ENCODE measurements at regions not wholly inside any gene's neighbourhood (a gene's known extent, or its start where the extent isn't known, plus 50 kb on each side); places are given as distances from the start of the nearest gene placed in this dataset.

GRCh38 chr1:172944931-172945330 lies 105.8 kb downstream of the TNFSF18 start:
- TF ChIP-seq, protein P1, sequence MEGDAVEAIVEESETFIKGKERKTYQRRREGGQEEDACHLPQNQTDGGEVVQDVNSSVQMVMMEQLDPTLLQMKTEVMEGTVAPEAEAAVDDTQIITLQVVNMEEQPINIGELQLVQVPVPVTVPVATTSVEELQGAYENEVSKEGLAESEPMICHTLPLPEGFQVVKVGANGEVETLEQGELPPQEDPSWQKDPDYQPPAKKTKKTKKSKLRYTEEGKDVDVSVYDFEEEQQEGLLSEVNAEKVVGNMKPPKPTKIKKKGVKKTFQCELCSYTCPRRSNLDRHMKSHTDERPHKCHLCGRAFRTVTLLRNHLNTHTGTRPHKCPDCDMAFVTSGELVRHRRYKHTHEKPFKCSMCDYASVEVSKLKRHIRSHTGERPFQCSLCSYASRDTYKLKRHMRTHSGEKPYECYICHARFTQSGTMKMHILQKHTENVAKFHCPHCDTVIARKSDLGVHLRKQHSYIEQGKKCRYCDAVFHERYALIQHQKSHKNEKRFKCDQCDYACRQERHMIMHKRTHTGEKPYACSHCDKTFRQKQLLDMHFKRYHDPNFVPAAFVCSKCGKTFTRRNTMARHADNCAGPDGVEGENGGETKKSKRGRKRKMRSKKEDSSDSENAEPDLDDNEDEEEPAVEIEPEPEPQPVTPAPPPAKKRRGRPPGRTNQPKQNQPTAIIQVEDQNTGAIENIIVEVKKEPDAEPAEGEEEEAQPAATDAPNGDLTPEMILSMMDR (IDR thresholded peaks at IDR 0.05), result no peak
- no peak for TF ChIP-seq POLR2A (IDR thresholded peaks at IDR 0.05)
- DNase-seq, result no peak
- H3K27ac ChIP-seq, result no peak overlapping the region
- H3K36me3 ChIP-seq (ENCODE audit: low read depth, missing control alignments), result no peaks in the 10 kb centered on the region
- intact Hi-C loops (cut with DNase I; ENCODE audit: low total_unique reads), result no loop called here
- H3K4me3 ChIP-seq, result no peak overlapping the region
- H3K9me3 ChIP-seq, result no peaks in the 10 kb centered on the region
- H3K4me1 ChIP-seq, result no peaks in the 10 kb centered on the region
- H3K27me3 ChIP-seq, result no peaks in the 10 kb centered on the region

DNA sequence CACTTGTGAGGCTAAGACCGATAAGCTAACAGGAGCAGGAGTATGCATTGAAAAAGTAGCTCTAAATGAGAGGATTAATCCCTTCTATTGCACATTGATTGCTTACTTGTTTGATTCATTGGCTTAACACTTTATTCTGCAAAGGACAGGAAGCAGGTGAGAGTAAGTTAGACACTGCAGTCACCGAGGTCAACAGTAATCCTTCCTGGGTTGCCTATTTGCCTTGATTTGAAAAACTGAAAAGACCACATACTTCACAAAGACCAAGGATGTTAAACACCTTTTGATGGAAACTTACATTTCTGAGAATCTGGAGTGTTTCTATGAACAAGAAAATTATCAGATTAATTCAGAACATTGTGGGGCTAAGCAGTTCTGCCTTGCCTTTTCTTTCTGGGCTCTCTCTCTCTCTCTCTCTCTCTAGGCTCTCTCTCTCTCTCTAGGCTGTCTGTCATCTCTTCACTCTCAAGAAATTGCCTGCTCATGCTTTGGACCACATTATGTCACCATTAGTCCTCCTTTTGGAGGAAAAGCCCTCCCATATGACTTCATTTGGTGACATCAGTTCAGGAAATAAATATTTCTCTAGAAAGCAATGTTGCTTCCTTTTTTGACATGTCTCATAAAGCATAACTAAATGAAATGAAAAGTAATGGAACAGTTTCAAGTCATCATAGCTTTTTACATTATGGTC lies 103.8 kb downstream of the TNFSF18 start:
- intact Hi-C loops (cut with DNase I; ENCODE audit: low total_unique reads), result no loop called here
- Histone ChIP-seq H3K36me3 (ENCODE audit: low read depth, missing control alignments) (no peaks in the 10 kb centered on the region), H3K27ac (no peak overlapping the region), H3K4me1 (no peaks in the 10 kb centered on the region), H3K27me3 (no peaks in the 10 kb centered on the region), H3K9me3 (no peaks in the 10 kb centered on the region), H3K4me3 (no peak overlapping the region)
- DNase-seq, result no peak
- WGBS, 2 donors, result 76 to 81% methylated on average over 2 of the region's 2 CpGs
- no peak for TF ChIP-seq POLR2A (IDR thresholded peaks at IDR 0.05)
- TF ChIP-seq, protein P1 (IDR thresholded peaks at IDR 0.05), result no peak

GRCh38 chr1:172948457-172948856 lies 102.3 kb downstream of the TNFSF18 start:
- H3K4me3 ChIP-seq, result no peak overlapping the region
- H3K27ac ChIP-seq, result no peak overlapping the region
- WGBS, 2 donors, result 63 to 82% methylated on average over 1 of the region's 1 CpG
- no peaks in the 10 kb centered on the region for H3K36me3 ChIP-seq (ENCODE audit: low read depth, missing control alignments)
- no peaks in the 10 kb centered on the region for H3K27me3 ChIP-seq
- no peak for DNase-seq
- H3K9me3 ChIP-seq, result no peaks in the 10 kb centered on the region
- intact Hi-C loops (cut with DNase I; ENCODE audit: low total_unique reads), result no loop called here
- H3K4me1 ChIP-seq, result no peaks in the 10 kb centered on the region
- TF ChIP-seq, protein P1 (IDR thresholded peaks at IDR 0.05), result no peak
- TF ChIP-seq POLR2A (IDR thresholded peaks at IDR 0.05), result no peak

GRCh38 chr1:172949096-172949495 lies 101.6 kb downstream of the TNFSF18 start:
- Histone ChIP-seq H3K27ac (no peak overlapping the region), H3K4me1 (no peaks in the 10 kb centered on the region), H3K9me3 (no peaks in the 10 kb centered on the region), H3K27me3 (no peaks in the 10 kb centered on the region), H3K36me3 (ENCODE audit: low read depth, missing control alignments) (no peaks in the 10 kb centered on the region), H3K4me3 (no peak overlapping the region)
- no peak for DNase-seq
- intact Hi-C loops (cut with DNase I; ENCODE audit: low total_unique reads), result no loop called here
- WGBS, 2 donors, result 35 to 38% methylated on average over 4 of the region's 4 CpGs
- no peak for TF ChIP-seq POLR2A (IDR thresholded peaks at IDR 0.05)
- TF ChIP-seq, protein P1 (IDR thresholded peaks at IDR 0.05), result no peak

DNA sequence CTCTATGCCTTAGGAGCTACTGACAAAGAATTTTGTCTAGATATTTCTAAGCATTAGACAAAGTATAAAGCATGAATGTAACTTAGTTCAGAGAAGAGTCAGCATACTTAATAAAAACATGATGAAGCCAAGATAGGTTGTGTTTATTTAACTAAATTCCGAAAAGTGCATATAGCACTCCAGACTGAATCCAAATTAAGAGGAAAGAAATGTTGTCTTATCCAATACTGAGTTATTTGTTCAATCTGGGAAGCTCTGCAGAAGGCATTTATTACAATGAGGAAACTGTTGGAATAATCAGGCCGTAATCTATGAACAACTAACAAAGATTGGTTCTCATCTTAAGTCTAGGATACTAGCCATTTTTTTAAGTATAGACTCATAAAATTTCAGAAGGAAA lies 100.2 kb downstream of the TNFSF18 start:
- no peak overlapping the region for H3K4me3 ChIP-seq
- H3K36me3 ChIP-seq (ENCODE audit: low read depth, missing control alignments), result no peaks in the 10 kb centered on the region
- TF ChIP-seq POLR2A (IDR thresholded peaks at IDR 0.05), result no peak
- TF ChIP-seq, protein P1 (IDR thresholded peaks at IDR 0.05), result no peak
- DNase-seq, result no peak
- WGBS, 2 donors, result 60 to 66% methylated on average over 2 of the region's 2 CpGs
- intact Hi-C loops (cut with DNase I; ENCODE audit: low total_unique reads), result no loop called here
- no peaks in the 10 kb centered on the region for H3K27me3 ChIP-seq
- H3K4me1 ChIP-seq, result no peaks in the 10 kb centered on the region
- H3K27ac ChIP-seq, result no peak overlapping the region
- H3K9me3 ChIP-seq, result no peaks in the 10 kb centered on the region
